Neutrophil (primary cell): ENCODE measurements at regions not wholly inside any gene's neighbourhood (a gene's known extent, or its start where the extent isn't known, plus 50 kb on each side); places are given as distances from the start of the nearest gene placed in this dataset.

Experiments used
- H3K27ac ChIP-seq: fragments of 200-600 bp; sonication (generic); 2 replicates; pipeline ENCODE4 v1.5.1; 2016; ENCODE audit warnings: mild to moderate bottlenecking, moderate library complexity
- H3K27me3 ChIP-seq: fragments of 200-600 bp; sonication (generic); 2 replicates; pipeline ENCODE4 v1.6.0; 2016; ENCODE audit warnings: mild to moderate bottlenecking
- H3K36me3 ChIP-seq: fragments of 200-600 bp; sonication (generic); 2 replicates; pipeline ENCODE4 v1.5.1; 2017
- H3K4me1 ChIP-seq, 2 experiments: fragments of 200-600 bp in 1 of 2; sonication (generic) in 1 of 2; 1 replicate in 1 of 2; 2 replicates in 1 of 2; pipeline versions ENCODE4 v1.5.1 to v1.6.1; 2013 to 2016; ENCODE audit warnings: low read depth in 1 of 2, low read length in 1 of 2, mild to moderate bottlenecking in 1 of 2, moderate library complexity in 1 of 2; ENCODE audit not compliant: control insufficient read depth in 1 of 2, insufficient read depth in 1 of 2
- H3K4me3 ChIP-seq, 2 experiments: fragments of 200-600 bp in 1 of 2; sonication (generic) in 1 of 2; 1 replicate in 1 of 2; 2 replicates in 1 of 2; pipeline ENCODE4 v1.5.1; 2013 to 2016; ENCODE audit warnings: low read depth in 1 of 2, low read length in 1 of 2, mild to moderate bottlenecking in 1 of 2, moderate library complexity in 1 of 2
- H3K9me3 ChIP-seq: fragments of 200-600 bp; sonication (generic); 2 replicates; pipeline ENCODE4 v1.5.1; 2016
- CTCF ChIP-seq: fragments of 200-600 bp; sonication (generic); IDR thresholded peaks from 2 replicates; pipeline ENCODE4 v1.5.1; 2016; ENCODE audit warnings: antibody characterized with exemption

GRCh38 chr11:69545976-69546617 lies 64.6 kb downstream of the LINC01488 start:
- H3K27ac ChIP-seq, result no peak overlapping the region
- no peaks in the 10 kb centered on the region for H3K9me3 ChIP-seq
- H3K36me3 ChIP-seq, result no peaks in the 10 kb centered on the region
- peaks cover 12% of the 10 kb centered on the region for H3K27me3 ChIP-seq
- no peaks in the 10 kb centered on the region for H3K4me1 ChIP-seq
- H3K4me3 ChIP-seq, result no peak overlapping the region
- no peak for TF ChIP-seq CTCF

GRCh38 chr11:69546735-69547370 lies 65.4 kb downstream of the LINC01488 start:
- Histone ChIP-seq H3K27ac (no peak overlapping the region), H3K9me3 (no peaks in the 10 kb centered on the region), H3K27me3 (peaks cover 12% of the 10 kb centered on the region), H3K36me3 (no peaks in the 10 kb centered on the region), H3K4me1 (no peaks in the 10 kb centered on the region), H3K4me3 (no peak overlapping the region)
- no peak for TF ChIP-seq CTCF

GRCh38 chr11:69550846-69551245 lies 69.4 kb downstream of the LINC01488 start:
- TF ChIP-seq CTCF, result no peak
- no peaks in the 10 kb centered on the region for H3K9me3 ChIP-seq
- H3K36me3 ChIP-seq, result no peaks in the 10 kb centered on the region
- H3K27ac ChIP-seq, result no peak overlapping the region
- H3K4me3 ChIP-seq, result no peak overlapping the region
- peaks cover 12% of the 10 kb centered on the region for H3K27me3 ChIP-seq
- no peaks in the 10 kb centered on the region for H3K4me1 ChIP-seq

GRCh38 chr11:69551963-69552362 lies 70.5 kb downstream of the LINC01488 start:
- no peaks in the 10 kb centered on the region for H3K4me1 ChIP-seq
- H3K27me3 ChIP-seq, result peaks cover 2% of the 10 kb centered on the region
- H3K9me3 ChIP-seq, result no peaks in the 10 kb centered on the region
- no peak overlapping the region for H3K4me3 ChIP-seq
- TF ChIP-seq CTCF, result no peak
- no peaks in the 10 kb centered on the region for H3K36me3 ChIP-seq
- no peak overlapping the region for H3K27ac ChIP-seq

- Histone ChIP-seq H3K4me1 (no peaks in the 10 kb centered on the region), H3K36me3 (no peaks in the 10 kb centered on the region), H3K27me3 (peaks cover 1% of the 10 kb centered on the region), H3K9me3 (no peaks in the 10 kb centered on the region), H3K27ac (no peak overlapping the region), H3K4me3 (no peak overlapping the region)
- no peak for TF ChIP-seq CTCF
These were observed 71.5 kb downstream of the LINC01488 start for GRCh38 chr11:69552951-69553350.
